ENCODE measurements at regions not wholly inside any gene's neighbourhood (a gene's known extent, or its start where the extent isn't known, plus 50 kb on each side); places are given as distances from the start of the nearest gene placed in this dataset.
"Not testable (repeated sequence)": the region's sequence is repeated elsewhere in the genome, so short reads cannot be mapped to it uniquely, and the experiment has no call there.

- no peak for DNase-seq (ENCODE audit: low read depth)
- no peak for FAIRE-seq
- Histone ChIP-seq H3K4me3 (ENCODE audit: low read depth, low read length) (no peak overlapping the region), H3K27me3 (ENCODE audit: control insufficient read depth, insufficient read depth, low read length) (no peaks in the 10 kb centered on the region), H3K36me3 (ENCODE audit: control insufficient read depth, insufficient read depth, low read length) (no peaks in the 10 kb centered on the region)
- TF ChIP-seq CTCF (IDR thresholded peaks at IDR 0.05; ENCODE audit: insufficient read depth, low read length, severe bottlenecking), result no peak
Observed at GRCh38 chr7:68977385-68978055, 620.8 kb upstream of the AUTS2 start.

- no peak for FAIRE-seq
- Histone ChIP-seq H3K4me3 (ENCODE audit: low read depth, low read length) (no peak overlapping the region), H3K36me3 (ENCODE audit: control insufficient read depth, insufficient read depth, low read length) (no peaks in the 10 kb centered on the region), H3K27me3 (ENCODE audit: control insufficient read depth, insufficient read depth, low read length) (no peaks in the 10 kb centered on the region)
- DNase-seq (ENCODE audit: low read depth), result no peak
- no peak for TF ChIP-seq CTCF (IDR thresholded peaks at IDR 0.05; ENCODE audit: insufficient read depth, low read length, severe bottlenecking)
Observed at GRCh38 chr7:68978710-68979109, 619.6 kb upstream of the AUTS2 start.

- Histone ChIP-seq H3K36me3 (ENCODE audit: control insufficient read depth, insufficient read depth, low read length) (no peaks in the 10 kb centered on the region), H3K4me3 (ENCODE audit: low read depth, low read length) (no peak overlapping the region), H3K27me3 (ENCODE audit: control insufficient read depth, insufficient read depth, low read length) (no peaks in the 10 kb centered on the region)
- no peak for FAIRE-seq
- no peak for TF ChIP-seq CTCF (IDR thresholded peaks at IDR 0.05; ENCODE audit: insufficient read depth, low read length, severe bottlenecking)
- peak; percentile 46 for DNase-seq (ENCODE audit: low read depth)
Observed at GRCh38 chr7:68980011-68980410, 618.3 kb upstream of the AUTS2 start.

GRCh38 chr7:68980432-68980831, 617.8 kb upstream of the AUTS2 start:
- not testable (repeated sequence) for H3K27me3 ChIP-seq (ENCODE audit: control insufficient read depth, insufficient read depth, low read length); FAIRE-seq; H3K36me3 ChIP-seq (ENCODE audit: control insufficient read depth, insufficient read depth, low read length); H3K4me3 ChIP-seq (ENCODE audit: low read depth, low read length)
- peak; percentile 60 for DNase-seq (ENCODE audit: low read depth)

- Histone ChIP-seq H3K27me3 (ENCODE audit: control insufficient read depth, insufficient read depth, low read length) (no peaks in the 10 kb centered on the region), H3K4me3 (ENCODE audit: low read depth, low read length) (no peak overlapping the region), H3K36me3 (ENCODE audit: control insufficient read depth, insufficient read depth, low read length) (no peaks in the 10 kb centered on the region)
- no peak for FAIRE-seq
- TF ChIP-seq CTCF (IDR thresholded peaks at IDR 0.05; ENCODE audit: insufficient read depth, low read length, severe bottlenecking), result no peak
- no peak for DNase-seq (ENCODE audit: low read depth)
Observed at GRCh38 chr7:68984306-68984705, 614.0 kb upstream of the AUTS2 start.

GRCh38 chr7:68994841-68995240, 603.4 kb upstream of the AUTS2 start:
- no peak overlapping the region for H3K4me3 ChIP-seq (ENCODE audit: low read depth, low read length)
- FAIRE-seq, result no peak
- DNase-seq (ENCODE audit: low read depth), result no peak
- H3K36me3 ChIP-seq (ENCODE audit: control insufficient read depth, insufficient read depth, low read length), result no peaks in the 10 kb centered on the region
- no peak for TF ChIP-seq CTCF (IDR thresholded peaks at IDR 0.05; ENCODE audit: insufficient read depth, low read length, severe bottlenecking)
- no peaks in the 10 kb centered on the region for H3K27me3 ChIP-seq (ENCODE audit: control insufficient read depth, insufficient read depth, low read length)
